ENCODE measurements at regions not wholly inside any gene's neighbourhood (a gene's known extent, or its start where the extent isn't known, plus 50 kb on each side); places are given as distances from the start of the nearest gene placed in this dataset.

DNA sequence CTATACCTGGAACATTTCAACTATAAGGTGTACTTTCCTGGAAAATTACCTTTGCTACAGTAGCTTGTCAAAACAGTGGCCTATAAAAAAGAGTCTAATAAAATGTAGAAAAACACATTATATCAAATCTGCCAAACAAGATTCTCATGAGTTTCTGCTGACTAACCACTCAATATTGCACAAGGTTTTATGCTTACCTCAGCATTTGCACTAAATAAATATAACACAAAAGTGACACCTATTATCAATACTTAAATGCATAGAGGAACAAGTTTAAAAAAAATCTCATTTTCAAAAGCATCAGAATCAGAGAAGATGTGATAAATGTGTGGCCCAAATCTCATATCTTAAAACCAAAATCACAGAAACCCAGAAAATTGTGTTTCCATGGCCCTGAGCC lies 281.4 kb downstream of the RSL24D1 start:
- TF ChIP-seq, protein P1, sequence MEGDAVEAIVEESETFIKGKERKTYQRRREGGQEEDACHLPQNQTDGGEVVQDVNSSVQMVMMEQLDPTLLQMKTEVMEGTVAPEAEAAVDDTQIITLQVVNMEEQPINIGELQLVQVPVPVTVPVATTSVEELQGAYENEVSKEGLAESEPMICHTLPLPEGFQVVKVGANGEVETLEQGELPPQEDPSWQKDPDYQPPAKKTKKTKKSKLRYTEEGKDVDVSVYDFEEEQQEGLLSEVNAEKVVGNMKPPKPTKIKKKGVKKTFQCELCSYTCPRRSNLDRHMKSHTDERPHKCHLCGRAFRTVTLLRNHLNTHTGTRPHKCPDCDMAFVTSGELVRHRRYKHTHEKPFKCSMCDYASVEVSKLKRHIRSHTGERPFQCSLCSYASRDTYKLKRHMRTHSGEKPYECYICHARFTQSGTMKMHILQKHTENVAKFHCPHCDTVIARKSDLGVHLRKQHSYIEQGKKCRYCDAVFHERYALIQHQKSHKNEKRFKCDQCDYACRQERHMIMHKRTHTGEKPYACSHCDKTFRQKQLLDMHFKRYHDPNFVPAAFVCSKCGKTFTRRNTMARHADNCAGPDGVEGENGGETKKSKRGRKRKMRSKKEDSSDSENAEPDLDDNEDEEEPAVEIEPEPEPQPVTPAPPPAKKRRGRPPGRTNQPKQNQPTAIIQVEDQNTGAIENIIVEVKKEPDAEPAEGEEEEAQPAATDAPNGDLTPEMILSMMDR (IDR thresholded peaks at IDR 0.05), result no peak
- TF ChIP-seq ZFX (IDR thresholded peaks at IDR 0.05; ENCODE audit: borderline replicate concordance), result no peak
